Hematopoietic multipotent progenitor cell (in vitro differentiated cells): ENCODE measurements at regions not wholly inside any gene's neighbourhood (a gene's known extent, or its start where the extent isn't known, plus 50 kb on each side); places are given as distances from the start of the nearest gene placed in this dataset.
A peak's percentile ranks its signal among the peaks of the same experiment; 100 is the strongest.

Experiments used
- DNase-seq, 3 donors: peaks; one replicate each; pipeline ENCODE4 v3.0.0-alpha.2; 2011 to 2015; ENCODE audit warnings: low read depth in 2 of 3, low spot score in 2 of 3

DNA sequence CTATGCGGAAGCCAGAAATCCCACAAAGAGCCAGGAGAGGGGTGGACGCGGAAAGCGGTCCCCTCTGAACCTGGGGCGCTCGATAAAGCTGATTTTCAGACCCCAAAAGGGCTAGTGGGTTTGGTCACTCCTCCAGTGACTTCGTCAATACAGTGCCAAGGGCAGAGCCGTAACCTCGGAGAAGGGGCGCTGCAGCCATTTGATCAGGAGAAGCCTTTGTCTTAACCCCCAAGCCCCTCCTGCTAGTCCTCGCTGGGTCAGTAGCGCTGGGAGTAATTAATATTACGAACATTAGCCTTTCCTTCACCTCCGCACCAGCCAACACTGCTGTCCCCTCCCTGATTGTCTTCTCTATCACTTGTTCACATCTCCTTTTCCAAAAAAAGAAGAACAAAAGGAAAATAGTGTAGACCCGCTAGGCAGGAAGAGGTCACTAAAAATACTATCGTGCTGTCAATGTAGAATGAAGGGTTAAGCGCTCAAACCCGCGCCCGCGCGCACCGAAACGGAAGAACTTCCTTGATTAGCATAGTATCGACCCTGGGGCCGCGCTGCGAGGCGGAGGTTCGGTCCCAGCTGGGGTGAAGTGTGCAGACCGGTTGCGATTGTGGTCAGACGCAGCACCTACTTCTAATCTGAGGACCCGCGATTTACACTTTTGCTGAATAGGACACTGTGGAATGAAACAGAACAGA lies 63.2 kb upstream of the MAPRE2 start:
- peak; percentile 4 to 47 (median 15) for DNase-seq

DNA sequence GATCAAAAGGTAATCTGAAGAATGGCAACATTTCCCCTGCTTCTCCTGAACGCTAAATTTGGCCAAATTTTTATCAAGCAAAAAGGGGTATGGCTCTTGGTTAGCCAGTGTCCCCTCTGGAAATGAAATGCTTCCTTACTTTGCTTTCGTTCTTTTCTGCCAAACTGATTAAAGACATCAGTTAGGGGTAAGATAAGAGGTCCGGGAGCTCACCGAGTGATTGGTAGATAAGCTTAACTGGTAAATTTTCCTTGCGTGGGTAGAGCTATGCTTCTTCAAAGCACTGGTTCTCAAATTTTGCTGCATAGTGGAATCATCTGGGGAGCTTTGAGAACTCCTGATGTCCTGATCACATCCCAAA lies 62.7 kb upstream of the MAPRE2 start:
- DNase-seq, result no peak

DNA sequence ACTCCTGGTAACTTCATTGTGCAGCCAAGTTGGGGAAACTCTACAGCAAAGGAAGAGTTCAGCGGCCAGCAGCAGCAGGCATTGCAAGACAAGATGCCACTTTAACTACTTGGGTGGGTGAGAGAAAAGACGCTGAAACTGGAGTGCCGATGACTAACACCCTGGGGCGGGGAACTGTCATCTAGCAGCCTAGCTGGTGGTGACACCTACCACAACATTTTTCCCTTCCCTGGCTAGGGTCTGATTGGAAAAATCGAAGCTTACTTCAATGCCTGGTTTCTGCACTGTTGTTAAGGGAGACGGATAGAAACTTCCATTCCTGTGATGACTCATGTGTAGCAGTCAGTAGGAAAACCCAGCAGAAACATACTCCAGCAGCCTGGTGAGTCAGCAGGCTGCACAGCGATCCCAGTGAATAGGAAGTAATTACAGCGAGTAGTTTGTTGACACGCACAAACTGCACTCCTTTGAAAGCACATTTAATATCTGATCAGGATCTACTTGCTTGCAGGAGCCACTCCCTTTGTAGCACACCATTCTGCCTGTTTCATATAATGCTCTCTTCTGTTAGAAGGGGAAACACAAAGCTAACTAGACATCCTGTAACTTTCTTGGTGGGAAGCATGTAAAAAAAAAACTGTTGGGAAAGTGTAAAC lies 62.1 kb upstream of the MAPRE2 start:
- peak; percentile 11 to 89 (median 74) for DNase-seq

DNA sequence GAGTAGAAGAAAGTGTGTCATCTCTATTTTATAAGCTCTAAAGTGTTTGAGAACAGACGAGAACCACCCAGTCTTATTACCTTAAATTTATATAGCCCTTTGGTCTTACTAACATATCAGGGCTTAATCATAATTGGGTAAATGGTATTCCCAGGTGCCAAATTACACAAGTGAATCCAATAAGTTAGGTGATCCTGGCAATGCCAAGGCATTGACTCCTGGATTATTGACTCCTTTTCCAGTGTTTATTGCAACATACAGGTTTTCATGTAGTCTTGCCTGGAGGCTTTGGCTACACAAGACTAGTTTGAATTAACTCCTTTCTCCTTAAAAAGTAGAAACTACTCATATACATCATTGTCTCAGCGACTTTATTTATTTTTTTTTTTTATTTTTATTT lies 59.7 kb upstream of the MAPRE2 start:
- no peak for DNase-seq

DNA sequence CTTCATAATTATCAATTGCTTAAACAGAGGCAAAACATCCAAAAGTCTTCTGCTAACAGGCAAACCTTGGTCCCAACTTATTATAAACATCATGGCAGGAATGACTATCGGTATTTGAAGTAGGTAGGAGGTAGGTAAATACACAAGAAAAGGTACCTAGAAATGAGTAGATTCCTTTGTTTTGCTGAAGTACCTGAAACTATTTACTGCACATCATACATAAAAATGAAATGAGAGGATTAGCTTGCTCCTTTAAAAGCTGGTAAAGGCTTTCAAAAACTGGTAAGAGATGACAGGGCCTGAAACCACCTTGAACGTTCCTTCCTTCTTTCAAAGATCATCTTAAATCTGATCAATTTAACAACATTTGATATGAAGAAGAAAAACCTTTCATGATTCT lies 55.2 kb upstream of the MAPRE2 start:
- no peak for DNase-seq

DNA sequence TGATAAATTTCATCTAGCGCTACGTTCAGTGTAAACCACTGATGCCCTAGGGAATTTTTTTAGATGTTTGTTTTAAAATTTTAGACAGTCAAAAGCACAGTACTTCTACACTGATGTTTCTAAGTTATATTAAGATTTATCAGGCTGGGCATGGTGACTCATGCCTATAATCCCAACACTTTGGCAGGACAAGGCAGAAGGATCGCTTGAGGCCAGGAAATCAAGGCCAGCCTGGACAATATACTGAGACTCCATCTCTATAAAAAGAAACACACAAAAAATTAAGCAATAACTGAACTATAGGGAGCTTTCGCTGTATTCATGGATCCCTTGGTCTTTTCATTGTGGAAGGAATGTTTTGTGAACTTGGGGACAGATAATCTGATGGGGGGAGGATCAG lies 50.6 kb upstream of the MAPRE2 start:
- DNase-seq, result no peak

DNA sequence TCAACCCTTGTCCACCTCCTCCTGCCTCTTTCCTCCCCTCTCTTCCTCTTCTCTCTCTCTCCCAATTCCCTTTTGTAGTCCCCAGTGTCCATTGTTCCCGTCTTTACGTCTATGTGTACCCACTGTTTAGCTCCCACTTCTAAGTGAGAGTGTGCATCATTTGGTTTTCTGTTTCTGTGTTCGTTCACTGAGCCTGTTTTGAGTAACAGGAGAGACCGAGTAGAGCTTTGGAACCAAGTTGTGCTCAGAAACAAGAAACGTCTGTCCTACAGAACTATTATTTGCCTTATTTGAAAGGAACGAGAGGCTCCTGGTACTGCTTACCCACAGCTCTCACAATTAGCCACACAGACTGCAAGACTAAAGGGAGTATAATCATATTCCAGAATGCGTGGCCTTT lies 50.1 kb upstream of the MAPRE2 start:
- no peak for DNase-seq
